RCC 7860 (cell line): ENCODE measurements at regions not wholly inside any gene's neighbourhood (a gene's known extent, or its start where the extent isn't known, plus 50 kb on each side); places are given as distances from the start of the nearest gene placed in this dataset.

Experiments used
- DNase-seq: peaks from one replicate; pipeline ENCODE4 v3.0.0-alpha.2; 2015; ENCODE audit warnings: low spot score
- FAIRE-seq: peaks from 2 replicates; lab custom pipeline; 2012; peaks lifted over from hg19 to GRCh38; lab: Jason Lieb, UNC

DNA sequence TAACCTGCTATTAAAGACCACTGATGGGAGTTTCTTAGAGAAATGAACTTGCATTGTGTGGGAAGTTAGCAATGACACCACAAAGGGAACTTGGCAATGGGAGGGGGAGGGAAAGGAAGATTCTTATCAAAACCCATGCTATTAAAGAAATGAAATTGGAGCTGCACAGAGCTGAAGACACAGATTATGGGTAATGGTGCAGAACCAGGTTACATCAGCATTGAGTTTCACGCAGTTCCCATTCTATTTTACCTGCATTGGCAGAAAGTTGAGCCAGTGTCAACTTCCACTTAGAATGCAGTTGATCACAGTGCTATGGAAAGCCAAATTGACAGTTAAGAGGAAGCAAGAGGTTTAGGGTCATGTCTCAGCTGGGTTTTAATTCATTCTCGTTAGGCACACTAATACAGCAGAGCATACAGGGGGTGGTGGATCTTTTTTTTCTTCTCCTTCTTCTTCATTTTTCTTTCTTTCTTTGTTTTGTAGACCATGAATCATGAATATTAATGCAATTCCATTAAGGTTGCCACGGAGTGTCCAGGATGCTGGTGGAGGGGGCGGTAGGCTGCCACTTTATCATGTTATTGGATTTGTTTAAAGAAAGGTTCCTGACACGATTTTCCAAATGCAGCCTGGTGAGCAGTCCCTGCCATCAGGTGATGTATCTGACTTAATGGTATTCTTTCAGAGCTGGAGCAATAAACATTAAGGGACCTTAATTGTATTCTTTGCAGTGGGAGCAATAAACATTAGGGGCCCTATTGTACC lies 1092.0 kb upstream of the MAP3K7 start:
- DNase-seq (no peak), FAIRE-seq (no peak)

GRCh38 chr6:91672201-91672600 lies 1085.3 kb upstream of the MAP3K7 start:
- no peak for DNase-seq
- FAIRE-seq: no peak

GRCh38 chr6:91669871-91670268 lies 1083.0 kb upstream of the MAP3K7 start:
- DNase-seq: no peak
- FAIRE-seq: no peak

GRCh38 chr6:91669154-91669870 lies 1082.4 kb upstream of the MAP3K7 start:
- FAIRE-seq (no peak), DNase-seq (no peak)

DNA sequence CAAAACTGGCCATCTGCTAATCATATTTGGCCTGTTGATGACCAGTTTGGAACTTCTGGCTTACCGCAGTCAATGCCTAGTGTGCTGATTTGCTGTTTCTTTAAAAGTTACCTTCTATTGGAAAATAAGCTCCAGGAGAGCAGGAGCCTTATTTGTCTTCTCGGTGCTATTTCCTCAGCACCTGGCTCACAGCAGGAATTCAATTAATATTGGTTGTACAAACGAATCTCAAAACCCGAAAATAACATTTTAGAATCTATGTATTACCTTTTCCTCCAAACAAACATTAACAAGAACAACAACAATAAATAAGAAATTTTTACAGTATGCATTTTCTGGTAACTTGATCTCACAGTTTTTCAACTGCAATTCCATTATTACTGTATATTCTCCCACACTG lies 1080.7 kb upstream of the MAP3K7 start:
- FAIRE-seq: no peak

DNA sequence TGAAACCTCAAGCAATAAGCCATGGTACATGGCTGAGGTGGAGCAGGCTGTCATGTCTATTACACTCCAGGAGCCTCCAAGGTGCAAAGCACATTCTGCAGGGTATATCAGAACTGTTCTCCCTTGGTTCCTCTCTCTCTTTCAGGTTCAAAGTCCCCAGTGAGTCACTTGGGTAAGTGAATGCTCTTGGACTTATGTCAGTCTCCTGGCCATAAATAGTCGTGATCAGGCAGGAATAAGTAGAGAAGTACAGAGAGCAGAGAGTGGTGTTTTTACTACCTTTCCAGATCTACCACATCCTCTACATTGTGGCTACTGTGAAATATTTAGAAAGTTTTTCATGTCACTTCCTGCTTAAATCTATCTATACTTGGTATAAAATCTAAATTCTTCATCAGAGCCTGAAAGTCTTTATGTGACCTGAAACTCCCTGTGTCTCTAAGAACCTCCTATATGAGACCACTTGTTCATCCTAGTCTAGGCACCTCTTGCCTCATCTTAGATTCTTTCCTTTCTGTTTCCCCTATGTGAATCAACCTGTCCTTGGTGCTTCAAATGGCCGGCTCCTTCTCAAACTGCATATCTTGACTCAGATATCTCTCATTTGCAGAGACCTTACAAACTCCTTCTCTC lies 1077.6 kb upstream of the MAP3K7 start:
- FAIRE-seq (no peak), DNase-seq (no peak)

More for the DNA sequence above, 1080.7 kb upstream of the MAP3K7 start:
- DNase-seq: no peak

GRCh38 chr6:91660893-91661292 lies 1074.0 kb upstream of the MAP3K7 start:
- FAIRE-seq (no peak), DNase-seq (no peak)

DNA sequence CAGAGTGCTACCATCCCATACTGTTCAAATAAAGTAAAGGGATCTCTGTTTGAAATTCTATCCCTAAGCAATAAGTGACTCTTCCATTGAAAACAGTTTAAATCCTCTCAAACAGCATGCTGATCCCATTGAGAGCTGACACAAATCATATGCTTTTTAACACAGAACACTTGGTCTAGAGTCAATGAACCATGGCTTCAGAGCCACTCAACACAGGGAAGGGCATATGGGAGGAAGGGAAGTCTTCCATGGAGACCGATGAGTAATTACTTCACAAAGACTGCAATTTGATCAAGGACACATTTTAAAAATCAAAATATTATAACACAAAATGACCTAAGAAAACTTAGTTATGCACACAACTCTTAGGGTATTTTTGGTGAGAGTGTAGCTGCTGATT lies 1073.0 kb upstream of the MAP3K7 start:
- DNase-seq: no peak

GRCh38 chr6:91654793-91655192 lies 1067.9 kb upstream of the MAP3K7 start:
- FAIRE-seq (no peak), DNase-seq (no peak)

More for the DNA sequence above, 1073.0 kb upstream of the MAP3K7 start:
- no peak for FAIRE-seq

GRCh38 chr6:91654357-91654756 lies 1067.5 kb upstream of the MAP3K7 start:
- no peak for FAIRE-seq
- no peak for DNase-seq

DNA sequence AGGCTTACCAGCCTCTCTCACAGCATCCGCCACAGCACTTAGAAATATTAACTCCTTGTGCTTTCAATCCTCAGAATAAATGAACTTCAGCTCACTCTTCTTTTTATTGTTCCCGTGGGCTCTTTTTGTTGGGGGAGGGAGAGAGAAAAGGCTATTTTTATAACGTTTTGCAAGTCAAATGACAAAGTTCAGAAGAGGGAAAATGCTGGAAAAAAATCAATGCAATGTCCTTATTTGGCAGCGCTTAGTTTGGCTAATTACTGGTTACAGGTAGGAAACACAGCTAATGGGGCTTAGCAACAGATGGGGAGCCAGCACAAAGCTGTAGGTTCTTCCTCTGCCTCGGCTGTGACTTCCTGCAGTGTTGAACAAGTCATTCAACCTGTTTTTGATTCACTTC lies 1067.0 kb upstream of the MAP3K7 start:
- FAIRE-seq (no peak), DNase-seq (no peak)

GRCh38 chr6:91653076-91653723 lies 1066.3 kb upstream of the MAP3K7 start:
- no peak for FAIRE-seq
- no peak for DNase-seq

DNA sequence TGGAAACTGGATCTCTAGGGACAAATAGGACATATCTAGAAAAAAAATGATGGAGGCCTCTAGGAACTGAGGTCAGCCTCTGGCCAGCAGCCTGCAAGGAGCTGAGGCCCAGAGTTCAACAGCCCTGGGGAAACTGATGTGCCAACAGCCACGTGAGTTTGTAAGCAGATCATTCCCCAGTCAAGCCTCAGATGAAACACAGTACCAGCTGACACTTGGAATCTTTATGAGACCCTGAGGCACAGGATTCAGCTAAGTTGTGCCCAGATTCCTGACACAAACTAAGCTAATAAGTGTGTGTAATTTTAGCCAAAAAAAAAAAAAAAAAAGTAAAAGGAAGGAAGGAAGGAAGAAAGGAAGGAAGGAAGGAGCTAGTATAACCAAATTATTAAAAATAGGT lies 1059.8 kb upstream of the MAP3K7 start:
- DNase-seq: no peak
- no peak for FAIRE-seq

GRCh38 chr6:91645811-91646210 lies 1058.9 kb upstream of the MAP3K7 start:
- DNase-seq: no peak
- FAIRE-seq: no peak

DNA sequence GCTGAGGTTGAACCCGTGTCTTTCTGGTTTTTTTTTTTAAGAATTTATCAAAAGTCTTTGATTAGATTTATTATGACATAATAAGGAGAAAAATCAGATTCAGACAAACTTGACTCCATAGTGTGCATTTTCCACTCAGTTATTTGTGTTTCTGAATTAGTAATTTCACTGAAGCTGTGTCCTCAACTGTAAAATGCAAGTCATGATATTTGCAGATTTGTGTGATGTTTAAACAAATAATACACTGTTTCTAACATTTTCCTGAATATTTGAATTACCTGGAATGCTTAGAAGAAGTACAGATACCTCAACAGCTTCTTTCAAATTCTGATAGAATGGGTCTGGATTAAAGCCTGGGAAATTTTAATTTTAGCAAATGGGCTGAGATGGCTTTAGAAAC lies 1050.3 kb upstream of the MAP3K7 start:
- FAIRE-seq (no peak), DNase-seq (no peak)

- no peak for FAIRE-seq
- DNase-seq: no peak
These were observed 1047.9 kb upstream of the MAP3K7 start for GRCh38 chr6:91634791-91635190.

- FAIRE-seq (no peak), DNase-seq (no peak)
These were observed 1046.7 kb upstream of the MAP3K7 start for GRCh38 chr6:91633374-91634111.

DNA sequence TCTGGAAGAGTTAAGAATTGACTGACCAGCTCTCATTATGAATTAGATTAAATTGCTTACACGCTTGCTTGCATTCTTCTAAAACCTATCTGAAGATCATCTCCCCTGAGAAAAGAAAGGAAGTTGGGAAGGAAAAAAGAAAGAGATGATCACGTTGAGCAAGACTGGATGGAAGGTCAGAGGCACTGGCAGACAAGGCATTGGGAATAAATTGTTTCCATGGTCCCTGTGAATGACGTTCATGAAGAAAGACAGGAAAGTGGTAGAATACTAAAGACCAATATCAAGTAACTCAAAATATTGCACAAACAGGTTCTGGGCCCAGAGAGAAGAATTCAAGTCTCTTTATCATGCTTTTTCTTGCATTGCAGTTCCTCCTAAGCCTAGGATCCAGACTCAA lies 1045.4 kb upstream of the MAP3K7 start:
- DNase-seq (no peak), FAIRE-seq (no peak)

DNA sequence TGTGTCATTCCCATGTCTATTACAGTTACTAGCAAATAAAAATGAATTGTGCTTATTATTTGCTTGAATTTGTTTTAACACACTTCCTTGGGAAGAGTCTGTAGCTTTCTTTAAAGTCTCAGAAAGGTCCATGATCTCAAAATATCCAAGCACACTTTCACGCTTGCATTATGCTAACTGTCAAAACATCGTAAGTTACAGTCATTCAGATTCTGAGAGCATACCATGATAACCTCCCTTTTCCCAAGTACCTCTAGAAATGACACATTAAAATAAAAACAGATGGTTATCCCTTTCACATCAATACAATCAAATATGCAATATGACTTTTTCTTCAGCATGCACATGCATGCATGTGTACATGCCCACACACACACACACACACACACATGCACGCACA lies 1044.4 kb upstream of the MAP3K7 start:
- FAIRE-seq (no peak), DNase-seq (no peak)

DNA sequence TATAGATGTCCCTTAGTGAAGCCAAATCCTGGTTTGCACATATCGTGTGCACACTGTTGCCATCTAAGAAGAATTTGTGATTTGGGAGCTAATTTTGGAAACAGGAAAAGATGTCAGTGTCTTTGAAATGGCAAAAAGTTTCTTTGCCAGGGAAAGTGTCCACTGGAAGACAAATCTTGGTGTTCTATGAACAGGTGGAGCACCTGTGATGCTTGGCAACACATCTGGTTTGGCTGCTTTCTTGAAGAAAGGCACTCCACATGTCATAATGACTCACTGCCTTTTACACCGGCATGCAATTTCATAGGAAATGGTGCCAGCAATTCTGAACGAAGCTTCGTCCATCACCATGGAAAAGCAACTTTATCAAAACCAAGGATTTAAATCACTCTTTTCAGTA lies 1040.0 kb upstream of the MAP3K7 start:
- DNase-seq: no peak
- no peak for FAIRE-seq

DNA sequence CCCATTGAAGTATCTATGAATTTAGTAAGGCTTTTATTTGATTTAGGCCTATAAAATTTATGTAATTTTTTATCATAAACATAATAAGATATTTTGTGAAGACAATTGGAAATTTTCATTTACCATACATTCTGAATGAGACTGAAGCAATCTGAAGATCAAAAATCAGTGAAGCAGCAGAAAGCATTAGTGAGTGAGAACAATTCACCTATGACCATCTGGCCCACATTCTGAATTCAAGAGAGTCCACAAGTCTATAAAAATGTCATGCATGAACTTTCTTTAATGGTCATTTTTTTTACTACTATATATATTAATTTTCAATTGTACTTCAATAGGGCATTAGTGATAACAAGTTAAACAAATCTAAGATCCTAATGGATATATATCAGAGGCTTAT lies 1026.6 kb upstream of the MAP3K7 start:
- DNase-seq (no peak), FAIRE-seq (no peak)
